Hippocampal formation (tissue), 2 donors: ENCODE measurements at regions not wholly inside any gene's neighbourhood (a gene's known extent, or its start where the extent isn't known, plus 50 kb on each side); places are given as distances from the start of the nearest gene placed in this dataset.

ENCODE experiments used
- DNase-seq, 2 donors: peaks; one replicate each; lab custom pipeline; 2025; lab: John Stamatoyannopoulos, UW

DNA sequence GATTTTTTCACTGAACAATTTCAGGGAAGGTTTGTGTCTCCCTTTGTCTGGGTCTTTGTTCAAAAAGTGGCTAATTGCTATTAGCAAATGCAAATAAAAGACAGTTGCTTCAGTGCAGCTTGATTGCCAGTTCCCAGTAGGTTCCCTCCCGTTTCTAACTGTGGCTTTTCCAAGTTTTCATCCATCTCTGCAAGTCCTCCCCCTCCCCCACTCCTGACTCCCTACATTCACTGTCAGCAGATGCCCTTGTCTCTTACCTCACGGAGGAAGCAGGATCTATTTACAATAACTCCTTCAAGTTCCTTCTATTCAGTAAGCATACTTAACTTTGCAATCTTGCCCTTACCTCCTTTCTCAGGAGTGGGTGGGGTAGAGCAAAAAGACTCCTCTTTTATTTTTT lies 55.4 kb upstream of the SCEL start:
- no peak for DNase-seq

DNA sequence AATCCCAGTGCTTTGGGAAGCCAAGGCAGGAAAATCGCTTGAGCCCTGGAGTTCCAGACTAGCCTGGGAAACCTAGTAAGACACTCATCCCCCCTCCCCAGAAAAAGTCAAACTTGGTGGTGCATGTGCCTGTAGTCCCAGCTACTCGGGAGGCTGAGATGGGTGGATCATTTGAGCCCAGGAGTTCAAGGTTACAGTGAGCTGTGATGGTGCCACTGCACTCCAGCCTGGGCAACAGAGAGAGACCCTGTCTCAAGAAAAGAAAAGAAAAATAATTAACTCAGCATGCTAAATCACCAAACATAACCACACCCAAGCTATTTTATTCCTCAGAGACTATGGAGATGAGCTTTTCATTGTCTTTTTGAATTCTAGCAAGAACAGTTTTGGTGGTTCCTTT lies 56.2 kb upstream of the SCEL start:
- no peak for DNase-seq

DNA sequence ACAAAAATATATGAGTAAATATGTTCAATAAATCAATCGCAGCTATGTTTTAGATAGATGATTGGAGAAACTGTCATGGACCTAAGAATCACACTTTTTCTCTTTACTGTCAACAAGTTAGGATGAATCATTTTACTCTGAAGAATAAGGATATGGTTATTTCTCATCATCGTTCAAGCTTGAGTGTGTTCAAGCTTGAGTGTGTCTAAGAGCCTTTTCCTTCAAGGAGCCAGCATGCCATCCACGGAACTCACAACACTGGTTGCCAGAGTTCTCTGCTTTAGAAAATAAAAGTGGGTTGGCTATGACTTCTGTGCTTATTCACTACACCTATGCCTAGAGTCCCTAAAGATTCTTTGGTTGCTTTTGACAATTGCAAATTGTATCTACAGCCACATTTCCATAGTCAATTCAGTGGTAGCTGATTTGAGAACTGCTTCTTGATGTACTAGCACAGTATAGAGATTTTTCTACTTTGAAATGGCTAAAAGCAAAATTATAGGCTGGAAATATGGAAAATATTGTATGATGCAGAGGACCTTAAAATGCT lies 58.1 kb upstream of the SCEL start:
- no peak for DNase-seq

DNA sequence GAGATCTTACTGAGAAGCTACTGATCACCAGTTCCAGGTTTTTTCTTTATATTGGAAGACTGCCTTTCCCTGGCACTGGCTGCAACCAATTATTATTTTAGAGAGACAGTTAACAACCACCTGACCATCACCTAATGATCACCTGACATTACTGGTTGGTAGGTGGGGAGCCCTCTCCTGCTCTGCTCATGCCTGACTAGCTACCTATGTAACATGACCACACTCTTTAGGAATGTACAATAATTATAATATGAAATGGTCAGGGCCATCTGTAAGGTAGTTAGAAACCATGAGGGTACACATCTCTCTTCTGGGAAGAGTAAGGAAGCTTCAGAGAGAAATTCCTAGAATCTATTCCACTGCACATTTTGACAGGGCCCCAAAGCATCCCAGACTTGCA lies 59.0 kb upstream of the SCEL start:
- DNase-seq = no peak

DNA sequence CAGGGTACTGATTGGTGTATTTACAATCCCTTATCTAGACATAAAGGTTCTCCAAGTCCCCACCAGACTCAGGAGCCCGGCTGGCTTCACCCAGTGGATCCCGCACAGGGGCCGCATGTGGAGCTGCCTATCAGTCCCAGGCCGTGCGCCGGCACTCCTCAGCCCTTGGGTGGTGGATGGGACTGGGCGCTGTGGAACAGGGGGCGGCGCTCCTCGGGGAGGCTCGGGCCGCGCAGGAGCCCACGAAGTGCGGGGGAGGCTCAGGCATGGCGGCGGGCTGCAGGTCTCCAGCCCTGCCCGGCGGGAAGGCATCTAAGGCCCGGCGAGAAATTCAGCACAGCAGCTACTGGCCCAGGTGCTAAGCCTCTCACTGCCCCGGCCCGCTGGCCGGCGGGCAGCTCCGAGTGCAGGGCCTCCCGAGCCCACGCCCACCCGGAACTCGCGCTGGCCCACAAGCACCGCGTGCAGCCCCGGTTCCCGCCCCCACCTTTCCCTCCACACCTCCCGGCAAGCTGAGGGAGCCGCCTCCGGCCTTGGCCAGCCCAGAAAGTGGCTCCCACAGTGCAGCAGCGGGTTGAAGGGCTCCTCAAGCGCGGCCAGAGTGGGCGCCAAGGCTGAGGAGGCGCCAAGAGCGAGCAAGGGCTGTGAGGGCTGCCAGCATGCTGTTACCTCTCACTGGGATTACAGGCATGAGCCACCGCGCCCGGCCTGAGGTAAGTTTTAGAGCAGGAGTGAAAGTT lies 60.0 kb upstream of the SCEL start:
- DNase-seq = no peak

DNA sequence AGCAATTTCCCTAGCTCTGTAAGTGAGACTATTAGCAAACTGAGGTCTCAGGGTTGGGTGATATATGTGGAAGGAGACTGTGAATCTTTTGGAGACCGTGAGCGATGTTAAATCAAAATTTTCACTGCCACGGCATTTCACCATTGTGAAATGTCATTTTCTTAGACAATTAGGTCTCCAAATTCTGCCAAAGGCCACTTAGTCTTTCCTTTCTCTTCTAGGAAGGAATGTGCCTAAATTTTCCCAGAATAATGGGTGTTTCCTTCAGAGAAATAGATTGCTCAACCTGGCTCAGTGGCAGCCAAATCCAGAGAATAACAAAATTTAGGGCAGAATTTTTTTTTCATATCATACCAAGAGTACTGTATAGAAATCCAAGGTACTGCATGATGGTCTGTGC lies 64.5 kb upstream of the SCEL start:
- DNase-seq = no peak

DNA sequence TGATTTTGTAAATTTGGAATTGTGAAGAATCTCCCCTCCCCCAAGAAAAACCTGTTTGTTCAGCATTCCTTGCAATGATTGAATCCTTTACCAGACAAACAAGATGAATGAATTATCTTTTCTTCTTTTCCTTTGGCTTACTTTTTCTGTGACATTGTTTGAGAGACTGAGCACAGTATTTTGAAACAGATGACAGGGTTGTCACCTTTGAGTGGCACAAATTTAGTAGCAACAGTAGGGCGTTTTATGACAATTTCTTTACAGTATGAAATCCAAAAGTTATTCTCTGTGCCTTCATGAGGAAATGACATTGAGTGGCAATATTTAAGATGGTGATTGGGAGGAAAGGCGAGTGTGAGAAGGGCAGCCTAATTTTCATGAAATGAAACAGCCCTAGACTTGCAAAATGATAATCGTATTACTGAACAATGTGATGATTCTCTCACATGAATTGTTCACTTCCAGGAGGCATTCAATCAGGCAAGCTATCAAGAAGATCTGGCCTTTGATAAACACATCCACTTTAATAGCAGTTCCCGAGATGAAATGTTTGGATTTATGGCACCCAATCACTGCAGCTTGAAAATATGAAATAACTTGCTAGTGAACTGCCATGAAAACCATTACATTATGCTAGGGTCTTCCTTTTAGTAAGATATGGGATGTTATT lies 68.6 kb upstream of the SCEL start:
- no peak for DNase-seq

DNA sequence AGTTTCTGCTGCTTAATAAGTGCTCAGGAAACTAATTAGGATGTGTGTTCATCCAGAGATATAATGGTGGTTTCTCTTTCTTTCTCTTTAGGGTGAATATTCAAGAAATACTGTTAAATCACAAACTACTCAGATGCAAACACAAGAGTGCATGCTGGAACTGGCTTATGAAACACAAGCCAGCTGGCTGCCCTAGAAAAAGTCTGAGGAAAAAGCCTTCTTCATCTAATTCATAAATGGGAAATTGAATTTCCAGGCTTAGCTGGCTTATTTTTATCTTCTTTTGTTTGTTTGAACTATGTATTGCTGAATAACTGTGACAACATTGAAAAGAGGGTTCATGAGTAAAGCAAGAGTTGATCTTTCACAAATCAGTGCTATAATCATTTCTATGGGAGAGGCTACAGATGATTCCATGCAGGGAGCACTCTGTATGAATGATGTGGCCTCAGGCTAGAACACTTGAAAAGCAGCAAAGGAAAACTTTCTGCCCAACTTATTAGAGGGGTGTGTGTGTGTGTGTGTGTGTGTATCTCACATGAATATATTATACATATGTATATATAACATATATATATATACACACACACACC lies 69.8 kb upstream of the SCEL start:
- DNase-seq = peak in 1 of 2 donors; percentile 15

DNA sequence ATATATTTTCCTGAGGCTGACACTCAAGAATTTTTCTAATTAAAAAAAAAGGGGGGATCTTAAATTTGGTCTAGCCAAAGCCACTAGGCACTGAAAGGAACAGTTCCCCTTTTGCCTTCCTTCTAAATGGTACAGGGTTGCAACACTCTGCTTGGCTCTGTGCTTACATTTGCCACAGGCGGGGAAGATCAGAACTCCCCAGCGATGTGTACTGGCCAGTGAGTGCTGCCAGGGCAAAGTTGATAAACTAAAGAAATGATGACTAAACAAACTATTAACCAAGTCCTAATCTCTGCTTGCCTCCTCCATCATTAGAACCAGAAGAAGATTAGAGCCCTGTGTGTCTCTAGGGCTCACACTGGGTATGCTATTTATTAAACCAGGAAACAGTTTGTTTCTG lies 75.3 kb upstream of the SCEL start:
- no peak for DNase-seq

DNA sequence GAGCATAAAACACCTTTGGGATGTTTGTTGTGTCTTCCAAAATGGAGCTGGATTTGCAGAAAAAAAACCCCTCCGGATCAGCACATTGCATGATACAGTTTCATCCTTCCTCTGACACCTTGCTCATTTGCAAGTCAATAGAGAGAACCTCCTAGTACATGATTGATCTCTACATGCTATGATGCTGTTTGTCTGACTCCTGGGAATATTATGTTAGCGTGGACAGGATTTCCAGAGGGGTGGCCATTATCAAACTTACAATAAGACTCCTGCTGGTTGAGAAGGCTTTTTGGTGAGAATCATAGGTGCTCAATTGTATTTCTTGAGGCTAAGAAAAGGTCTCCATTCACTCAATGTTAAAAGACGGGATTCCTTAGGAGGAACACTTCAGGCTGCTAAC lies 75.9 kb upstream of the SCEL start:
- DNase-seq = no peak

DNA sequence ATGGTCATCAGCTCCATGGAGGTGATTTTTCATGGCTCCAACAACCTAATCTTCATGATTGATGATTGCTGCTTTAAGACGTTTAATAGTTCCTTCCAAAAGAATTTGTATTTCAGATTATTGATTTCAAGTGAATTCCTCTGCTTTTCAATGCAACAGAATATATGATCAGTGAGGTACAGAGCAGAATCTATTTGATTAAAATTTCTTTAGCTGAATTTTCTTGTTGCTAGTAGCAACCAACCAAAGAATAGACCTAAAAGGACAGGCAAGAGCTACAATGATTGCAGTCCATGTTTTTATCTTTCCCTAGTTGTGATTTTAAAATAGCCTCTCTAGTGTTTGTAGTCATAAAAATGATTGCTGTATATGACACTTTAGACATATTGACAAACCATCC lies 76.8 kb upstream of the SCEL start:
- DNase-seq = no peak

DNA sequence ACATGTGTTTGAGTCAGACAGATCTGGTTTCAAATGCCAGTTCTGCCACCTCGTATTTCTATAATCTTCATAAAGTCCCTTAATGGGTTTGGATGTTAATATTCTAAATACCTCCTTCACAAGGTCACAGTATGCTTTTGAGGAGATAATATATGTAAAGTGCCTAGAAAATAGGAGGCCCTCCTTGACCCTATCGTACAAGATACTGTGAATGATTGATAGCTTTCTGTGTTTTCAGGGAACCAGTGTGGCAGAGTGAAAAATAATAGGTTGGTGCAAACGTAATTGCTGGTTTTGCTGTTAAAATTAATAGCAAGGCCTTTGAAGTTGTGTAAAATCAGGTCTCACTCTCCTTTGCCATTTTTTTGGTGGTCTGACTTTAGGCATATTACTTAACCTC lies 77.5 kb upstream of the SCEL start:
- DNase-seq = no peak

DNA sequence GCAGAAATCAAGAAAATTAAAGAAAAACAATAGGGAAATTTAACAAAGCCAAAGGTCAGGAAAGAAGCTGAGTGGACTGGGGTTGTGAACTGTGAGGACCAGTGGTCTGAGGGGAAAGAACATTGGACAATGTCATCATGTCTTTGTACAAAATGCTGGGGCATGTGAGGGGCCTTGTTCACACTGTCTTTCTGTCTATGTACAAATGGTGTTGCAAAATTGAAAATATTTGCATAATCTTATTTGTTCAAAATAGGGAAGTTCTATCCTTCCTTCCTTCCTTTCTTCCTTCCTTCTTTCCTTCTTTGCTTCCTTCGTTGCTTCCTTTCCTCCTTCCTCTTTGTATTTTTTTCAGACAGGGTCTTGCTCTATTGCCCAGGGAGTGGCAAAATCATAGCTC lies 79.2 kb upstream of the SCEL start:
- no peak for DNase-seq

DNA sequence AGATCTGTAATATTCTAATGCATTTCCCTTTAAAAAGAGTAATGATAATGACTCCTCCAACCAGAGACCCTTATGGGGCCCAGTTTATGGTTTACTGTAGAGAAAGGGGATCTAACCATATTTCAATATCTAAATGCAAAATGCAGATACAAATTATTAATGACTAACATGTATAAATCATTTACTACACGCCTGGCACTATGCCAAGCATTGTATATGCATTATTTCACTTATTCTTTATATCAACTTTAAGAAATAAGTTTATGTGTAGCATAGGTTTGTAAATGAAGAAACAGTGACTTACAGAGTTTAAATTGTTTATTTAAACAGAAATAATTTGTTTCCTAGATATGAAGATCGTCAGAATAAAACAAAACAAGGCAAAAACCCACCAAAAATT lies 86.2 kb upstream of the SCEL start:
- no peak for DNase-seq

DNA sequence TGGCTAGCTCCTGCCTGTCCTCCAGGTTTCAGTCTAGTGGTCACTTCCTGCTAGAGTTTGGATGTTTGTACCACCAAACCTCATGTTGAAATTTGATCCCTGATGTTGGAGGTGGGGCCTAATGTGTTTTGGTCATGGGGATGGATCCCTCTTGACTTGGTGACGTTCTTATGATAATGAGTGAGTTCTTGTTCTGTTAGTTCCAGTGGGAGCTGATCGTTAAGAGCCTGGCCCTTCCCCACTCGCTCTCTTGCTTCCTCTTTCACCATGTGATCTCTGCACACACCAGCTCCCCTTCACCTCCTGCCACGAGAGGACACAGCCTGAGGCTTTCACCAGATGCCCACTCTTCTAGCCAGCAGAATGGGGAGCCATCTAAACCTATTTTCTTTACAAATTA lies 86.8 kb upstream of the SCEL start:
- peak in 1 of 2 donors; percentile 4 for DNase-seq

DNA sequence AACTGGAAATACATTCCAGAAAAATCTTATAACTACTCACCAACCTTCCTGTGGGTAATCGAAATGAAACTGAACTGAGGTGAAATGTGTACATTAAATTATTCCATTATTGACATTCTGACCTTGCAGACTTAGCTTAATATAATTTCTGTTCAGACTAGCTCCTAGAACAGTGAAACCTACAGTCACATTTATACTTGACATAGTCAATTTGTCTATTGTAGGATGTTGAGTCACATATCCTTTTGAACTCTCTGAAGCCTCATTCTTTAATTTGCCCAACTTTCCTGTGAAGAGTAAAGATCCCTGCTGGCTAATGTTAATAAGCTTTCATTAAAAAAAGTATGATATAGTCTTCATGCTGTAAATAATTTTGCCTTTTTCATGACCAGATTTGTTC lies 92.0 kb upstream of the SCEL start:
- DNase-seq = no peak

DNA sequence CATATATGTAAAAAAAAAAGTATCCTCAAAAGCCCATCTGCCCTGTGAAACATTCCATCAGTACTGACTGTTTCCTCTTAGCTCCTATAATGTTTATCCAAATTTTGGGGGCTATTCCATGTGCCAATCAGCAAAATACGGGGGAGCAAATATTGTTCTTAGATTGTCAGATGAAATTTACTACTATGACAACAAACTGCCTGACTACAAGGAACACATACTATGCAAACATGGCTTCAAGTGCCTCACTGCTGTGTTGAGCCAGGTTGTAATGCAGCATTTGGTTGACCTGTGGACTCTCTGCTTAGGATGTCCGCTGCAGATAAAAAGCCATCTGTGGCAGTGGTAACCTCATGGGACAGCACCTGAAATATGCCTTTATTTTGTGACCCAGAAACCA lies 98.2 kb upstream of the SCEL start:
- DNase-seq = no peak

DNA sequence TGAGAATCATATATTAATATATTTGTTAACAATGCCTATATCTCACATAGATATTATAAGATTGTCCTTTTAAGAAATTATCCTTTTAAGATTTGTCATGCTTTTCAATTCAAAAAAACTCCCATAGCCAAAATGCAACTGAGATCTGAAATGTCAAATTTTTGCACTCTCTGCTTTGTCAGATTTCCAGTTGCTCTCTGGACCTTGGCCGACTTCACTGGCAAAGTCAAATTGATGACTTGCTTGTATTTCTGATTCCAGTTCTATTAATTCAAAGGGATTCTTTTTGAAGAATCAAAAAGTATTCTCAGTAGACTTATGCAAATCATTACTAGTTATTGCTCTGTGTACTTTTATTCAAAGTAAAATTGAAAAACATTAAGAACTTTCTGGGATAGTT lies 101.2 kb upstream of the SCEL start:
- DNase-seq = no peak

DNA sequence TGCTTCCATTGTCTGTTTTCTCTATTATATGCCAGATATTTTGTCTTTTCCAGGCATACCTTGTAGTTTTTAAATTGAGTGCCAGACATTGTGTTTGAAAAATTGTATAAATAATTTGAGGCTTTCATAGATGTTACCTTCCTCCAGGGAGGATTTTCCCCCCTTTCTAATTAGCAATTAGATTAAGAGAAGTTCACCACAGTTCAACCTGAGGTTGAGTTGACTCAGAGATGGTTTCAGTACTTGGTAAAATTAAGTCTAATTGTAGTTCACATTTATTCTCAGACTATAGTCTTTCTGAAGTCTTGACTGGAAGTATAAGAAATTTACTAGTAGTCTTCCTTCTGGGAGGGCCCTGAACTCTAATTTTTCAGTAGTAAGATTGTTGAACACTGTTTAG lies 104.1 kb upstream of the SCEL start:
- DNase-seq = no peak

DNA sequence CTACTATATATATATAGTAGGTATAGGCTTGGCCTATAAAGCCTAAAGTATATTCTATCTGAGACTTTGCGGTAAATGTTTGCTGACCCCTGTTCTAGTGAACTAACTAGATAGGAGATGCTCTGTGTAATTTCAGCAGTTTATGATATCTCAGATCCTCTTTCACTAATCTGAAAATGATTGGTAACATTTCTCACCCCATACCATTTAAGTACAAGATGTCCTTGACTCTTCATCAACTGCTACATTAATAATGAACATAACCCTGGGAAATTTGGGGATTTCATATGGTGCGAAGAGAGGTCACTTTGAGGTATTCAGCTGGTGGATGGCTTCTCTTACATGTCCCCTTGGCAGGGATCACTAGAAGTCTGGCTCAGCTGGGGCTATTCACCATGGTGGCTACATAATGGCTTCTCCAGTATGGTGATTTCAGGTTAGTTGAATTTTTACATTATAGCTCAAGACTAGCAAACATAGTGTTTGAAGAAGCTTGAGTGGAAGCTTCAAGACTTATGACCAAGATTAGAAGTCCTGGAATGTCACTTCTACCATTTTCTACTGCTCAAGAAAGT lies 103.6 kb upstream of the MYCBP2 start:
- no peak for DNase-seq

DNA sequence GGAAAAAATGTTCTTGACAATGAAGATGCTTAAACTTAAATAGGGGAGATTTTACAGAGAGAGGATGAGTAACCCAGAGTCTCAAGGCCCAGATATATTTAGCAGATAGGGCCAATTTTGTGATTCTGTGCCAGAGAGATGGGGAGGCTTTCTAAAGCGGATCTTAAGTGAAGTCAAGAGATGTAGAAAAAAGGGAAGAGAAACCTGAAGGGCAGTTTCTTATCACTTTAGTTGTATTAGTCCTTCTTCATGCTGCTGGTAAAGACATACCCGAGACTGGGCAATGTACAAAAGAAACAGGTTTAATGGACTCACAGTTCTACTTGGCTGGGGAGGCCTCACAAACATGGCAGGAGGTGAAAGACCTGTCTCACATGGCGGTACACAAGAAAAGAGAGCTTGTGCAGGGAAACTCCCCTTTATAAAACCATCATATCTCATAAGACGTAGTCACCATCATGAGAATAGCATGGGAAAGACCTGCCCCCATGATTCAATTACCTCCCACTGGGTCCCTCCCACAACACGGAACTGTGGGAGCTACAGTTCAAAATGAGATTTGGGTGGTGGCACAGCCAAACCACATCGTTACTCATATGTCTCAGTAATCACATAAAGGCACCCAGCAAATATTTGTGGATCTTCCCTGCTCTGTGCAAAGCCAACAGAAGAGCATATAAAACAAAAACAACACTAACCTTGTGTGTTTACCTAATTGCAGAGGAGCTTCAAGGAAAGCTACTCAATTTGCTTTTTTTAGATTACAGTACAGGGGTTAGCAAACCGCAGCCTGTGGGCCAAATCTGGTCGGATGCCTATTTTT lies 102.6 kb upstream of the MYCBP2 start:
- no peak for DNase-seq

DNA sequence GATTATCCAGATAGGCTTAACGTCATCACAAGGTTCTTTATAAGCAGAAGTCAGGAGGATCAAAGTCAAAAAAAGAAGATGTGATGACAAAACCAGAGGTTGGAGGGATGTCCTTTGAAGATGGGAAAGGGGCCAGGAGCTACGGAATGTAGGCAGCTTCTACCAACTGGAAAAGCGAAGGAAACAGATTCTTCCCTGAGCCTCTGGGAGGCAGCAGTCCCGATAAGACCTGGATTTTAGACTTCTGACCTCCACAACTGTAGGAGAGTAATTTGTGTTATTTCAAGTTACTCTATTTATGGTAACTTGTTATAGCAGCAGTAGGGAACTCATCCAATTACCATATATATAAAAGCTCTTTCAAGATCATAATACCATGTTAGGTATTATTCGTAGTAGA lies 98.8 kb upstream of the MYCBP2 start:
- DNase-seq = no peak
